Activated gamma-delta T cell treated with anti-CD3 and anti-CD28 coated beads, Interleukin-2, amount 50 U/mL, for 16 hours (primary cell): ENCODE measurements at regions not wholly inside any gene's neighbourhood (a gene's known extent, or its start where the extent isn't known, plus 50 kb on each side); places are given as distances from the start of the nearest gene placed in this dataset.
"Not testable (repeated sequence)": the region's sequence is repeated elsewhere in the genome, so short reads cannot be mapped to it uniquely, and the experiment has no call there.

ENCODE experiments used
- DNase-seq: peaks from one replicate; pipeline ENCODE4 v3.0.0-alpha.2; 2020; ENCODE audit warnings: low read depth

DNA sequence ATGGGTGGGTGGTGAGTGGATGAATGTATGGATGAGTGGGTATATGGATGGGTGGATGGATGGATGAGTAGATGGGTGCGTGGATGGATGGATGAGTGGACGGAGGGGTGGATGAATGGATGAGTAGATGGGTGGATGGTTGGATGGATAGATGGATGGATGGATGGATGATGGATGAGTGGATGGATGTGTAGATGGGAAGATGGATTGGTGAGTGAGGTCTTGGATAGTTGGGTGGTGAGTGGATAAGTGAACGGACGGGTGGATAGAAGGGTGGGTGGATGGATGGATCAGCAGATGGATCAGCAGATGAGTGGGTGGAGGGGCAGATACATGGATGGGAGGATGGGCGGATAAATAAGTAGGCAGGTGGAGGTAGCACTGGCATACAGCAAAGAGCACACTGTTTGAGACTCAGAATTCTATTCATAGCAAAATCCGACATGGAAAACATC is 163.5 kb downstream of the C9orf50 start:
- DNase-seq: no peak

- no peak for DNase-seq
These were observed 164.2 kb downstream of the C9orf50 start for GRCh38 chr9:129456549-129457324.

DNA sequence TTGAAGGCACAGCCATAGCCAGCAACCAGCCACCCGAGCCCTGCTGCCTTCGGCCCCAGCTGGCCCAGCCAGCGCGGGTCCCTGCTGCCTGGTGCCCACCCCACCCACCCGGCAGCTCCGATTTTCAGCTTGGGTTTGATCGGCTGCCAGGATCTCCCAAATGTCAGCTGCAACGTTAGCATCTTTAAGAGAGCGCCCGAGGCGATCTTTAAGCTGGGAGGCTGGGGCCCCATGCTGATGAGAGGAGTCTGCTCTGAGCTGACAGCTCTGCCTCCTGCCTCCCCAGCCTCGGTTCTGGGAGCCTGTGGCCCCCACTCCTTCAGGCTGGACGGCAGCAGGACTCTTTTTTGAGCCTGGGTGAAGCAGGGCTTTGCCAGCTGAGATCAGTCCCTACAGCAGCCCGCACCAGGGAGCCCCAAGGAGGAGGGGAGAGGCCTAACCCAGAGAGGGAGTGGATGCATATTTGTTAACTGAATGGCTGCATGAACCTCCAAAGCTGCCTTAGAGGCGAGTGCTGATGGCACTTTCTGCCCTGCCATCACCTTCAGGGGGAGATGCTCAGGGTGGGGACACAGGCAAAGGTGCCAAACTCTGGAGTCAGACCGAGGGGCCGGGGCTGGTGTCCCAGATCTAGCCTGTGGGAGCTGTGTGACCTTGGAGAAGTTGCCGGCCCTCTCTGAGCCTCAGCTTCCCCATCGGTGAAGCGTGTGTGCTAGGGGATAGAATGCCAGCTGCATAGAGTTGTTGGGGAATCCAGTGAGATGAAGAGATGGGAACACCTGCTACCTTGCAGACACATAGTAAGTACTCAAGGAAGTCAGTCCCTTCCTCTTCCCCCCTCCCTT is 165.5 kb downstream of the C9orf50 start:
- no peak for DNase-seq

- DNase-seq: no peak
These were observed 166.3 kb downstream of the C9orf50 start for GRCh38 chr9:129454467-129455067.

- DNase-seq: no peak
These were observed 167.2 kb downstream of the C9orf50 start for GRCh38 chr9:129453734-129454133.

DNA sequence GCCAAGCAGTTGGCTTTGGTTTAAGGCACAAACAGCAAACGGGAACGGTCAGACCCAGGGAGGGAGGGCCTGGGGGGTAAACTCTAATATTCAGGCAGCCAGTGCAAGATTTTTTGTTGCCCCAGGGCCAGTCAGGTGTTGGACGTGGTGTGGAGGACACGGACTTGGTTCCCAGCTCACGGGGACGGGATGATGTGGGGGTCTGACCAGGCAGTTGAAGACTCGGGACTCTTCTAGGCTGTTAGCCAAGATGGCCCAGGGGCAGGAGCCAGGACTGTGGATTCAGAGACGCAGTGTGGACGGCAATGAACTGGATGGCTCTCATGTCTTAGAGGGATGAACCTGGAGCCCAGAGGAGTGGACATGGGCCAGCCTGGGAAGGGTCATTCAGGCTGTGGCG is 169.2 kb downstream of the C9orf50 start:
- DNase-seq: no peak

DNA sequence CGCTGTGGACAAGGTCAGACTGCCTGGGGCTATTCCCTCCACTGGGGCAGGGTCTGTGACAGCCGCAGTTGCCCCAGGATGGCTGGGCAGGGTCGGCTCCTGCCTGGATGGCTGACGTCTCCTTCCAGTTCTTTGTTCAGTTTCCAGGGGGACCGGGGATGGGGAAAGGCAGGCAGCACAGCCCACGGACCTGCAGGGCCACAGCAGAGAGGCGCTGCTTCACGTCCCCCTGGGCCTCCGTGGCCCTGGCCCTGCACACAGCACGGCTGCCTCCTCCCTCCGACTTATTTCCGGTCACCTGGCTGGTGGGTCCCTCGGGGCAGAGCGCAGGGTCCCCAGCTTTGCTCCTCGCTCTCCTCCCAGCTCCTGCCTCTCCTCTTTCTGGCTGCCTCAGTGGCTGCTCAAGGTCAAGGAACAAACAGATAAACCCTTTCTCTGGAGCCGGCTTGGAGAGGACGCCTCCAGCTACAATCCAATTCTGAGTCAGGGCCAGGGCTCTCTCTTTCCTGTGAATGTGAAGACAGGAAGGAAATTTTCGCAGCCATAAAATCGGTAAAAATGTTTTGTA is 169.7 kb downstream of the C9orf50 start:
- DNase-seq: no peak

DNA sequence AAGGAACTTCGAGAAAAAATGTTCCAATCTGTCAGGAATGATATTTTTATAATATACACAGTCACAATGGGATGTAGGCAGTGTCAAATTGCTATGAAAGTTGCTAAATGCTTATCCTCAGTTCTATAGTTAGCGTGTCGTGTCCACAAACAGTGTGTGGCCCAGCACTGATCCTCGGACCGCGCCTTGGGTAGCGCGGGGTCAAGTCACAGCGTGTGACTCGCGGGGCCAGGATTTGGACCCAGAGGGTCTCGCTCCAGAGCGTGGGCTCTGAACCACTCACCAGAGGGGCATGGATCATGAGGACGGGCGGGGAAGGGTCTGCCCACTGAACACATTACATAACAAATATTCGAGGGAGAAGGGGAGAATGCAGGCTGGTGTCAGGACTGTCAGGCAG is 171.8 kb downstream of the C9orf50 start:
- no peak for DNase-seq

- no peak for DNase-seq
These were observed 173.9 kb downstream of the C9orf50 start for GRCh38 chr9:129446828-129447550.

DNA sequence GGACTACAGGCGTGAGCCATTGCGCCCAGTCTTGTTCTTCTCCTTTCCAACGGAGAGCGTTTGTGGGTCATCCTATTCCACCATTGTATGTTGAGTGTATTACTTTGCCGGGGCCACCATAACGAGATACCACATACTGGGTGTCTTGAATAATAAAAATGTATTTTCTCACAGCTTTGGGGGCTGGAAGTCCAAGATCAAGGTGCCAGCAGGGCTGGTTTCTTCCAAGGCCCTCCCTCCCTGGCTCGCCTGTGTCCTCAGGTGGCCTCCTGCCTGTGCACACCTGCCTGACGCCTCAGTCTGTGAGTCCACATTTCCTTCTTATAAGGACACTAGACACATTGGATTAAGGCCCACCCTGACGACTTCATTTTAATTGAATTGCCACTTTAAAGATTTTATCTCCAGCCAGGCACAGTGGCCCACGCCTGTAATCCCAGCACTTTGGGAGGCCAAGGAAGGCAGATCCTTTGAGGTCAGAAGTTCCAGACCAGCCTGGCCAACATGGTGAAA is 175.1 kb downstream of the C9orf50 start:
- DNase-seq: no peak

GRCh38 chr9:129443515-129444164 is 177.3 kb downstream of the C9orf50 start:
- DNase-seq: not testable (repeated sequence)

- no peak for DNase-seq
These were observed 177.9 kb downstream of the C9orf50 start for GRCh38 chr9:129442803-129443511.

DNA sequence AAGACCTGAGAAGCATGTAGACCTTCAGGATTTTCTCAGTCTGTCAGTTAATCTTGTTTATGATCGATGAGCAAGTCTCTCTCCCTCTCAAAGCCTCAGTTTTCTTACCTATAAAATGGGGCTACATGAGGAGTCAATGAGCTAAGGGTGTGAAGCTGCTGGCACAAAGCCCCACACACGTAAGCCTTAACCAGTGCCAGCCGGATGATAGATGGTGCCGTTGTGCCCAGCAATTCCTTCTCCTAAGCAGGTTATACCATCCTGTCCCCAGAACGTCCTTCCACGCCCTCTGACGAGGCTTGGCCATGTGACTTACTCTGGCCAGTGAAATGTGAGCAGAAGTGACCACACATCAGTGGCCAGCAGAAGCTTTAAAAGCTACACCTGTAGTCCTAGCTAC is 179.0 kb downstream of the C9orf50 start:
- DNase-seq: no peak

DNA sequence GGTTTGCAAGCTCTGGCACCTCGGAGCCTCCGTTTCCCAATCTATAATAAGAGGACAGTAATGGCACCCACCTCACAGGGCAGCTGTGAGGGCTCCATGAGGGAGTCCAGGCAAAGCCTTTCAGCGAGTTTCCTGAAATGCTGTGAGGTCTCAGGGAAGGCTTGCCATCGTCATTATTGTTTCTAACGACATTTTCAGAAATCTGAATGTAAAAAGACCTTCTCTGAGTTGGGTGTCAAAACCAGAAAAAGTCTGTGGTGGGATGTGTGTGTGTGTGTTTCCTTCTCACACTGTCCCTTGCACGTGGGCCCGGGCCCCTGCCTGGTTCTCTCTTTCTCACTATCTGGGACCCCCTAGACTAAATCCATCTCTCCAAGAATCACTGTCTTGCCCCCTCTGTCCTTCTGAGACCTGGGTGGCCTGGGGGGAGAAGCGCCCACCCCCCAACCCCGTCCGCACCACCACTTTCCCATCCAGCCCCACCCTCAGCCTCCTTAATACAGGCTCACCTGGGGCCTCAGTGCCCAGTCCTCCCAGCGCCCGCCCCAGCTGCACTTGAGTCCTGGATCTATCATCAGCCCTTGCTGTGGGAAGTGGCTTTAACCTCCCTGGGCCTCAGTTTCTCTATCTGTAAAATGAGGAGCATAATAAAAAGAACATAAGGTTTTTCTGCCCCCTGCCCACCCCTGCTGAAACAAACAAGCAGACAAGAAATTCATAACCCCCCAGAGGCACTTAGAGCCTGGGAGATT is 180.3 kb downstream of the C9orf50 start:
- DNase-seq: no peak

DNA sequence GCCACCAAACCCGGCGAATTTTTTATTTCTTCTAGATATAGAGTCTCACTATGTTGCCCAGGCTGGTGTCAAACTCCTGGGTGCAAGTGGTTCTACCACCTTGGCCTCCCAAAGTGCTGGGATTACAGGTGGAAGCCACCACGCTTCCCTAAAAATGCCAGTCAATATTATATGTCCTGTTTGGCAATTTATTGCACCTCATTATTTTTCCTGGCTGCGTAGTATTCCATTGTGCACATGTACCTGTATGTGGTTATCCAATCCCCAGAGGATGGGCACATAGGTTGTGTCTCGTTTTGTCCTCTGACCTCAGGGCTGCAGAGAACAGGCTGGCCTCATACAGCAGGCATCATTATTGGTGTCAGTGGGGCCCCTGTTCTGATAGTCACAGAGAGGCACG is 181.7 kb downstream of the C9orf50 start:
- no peak for DNase-seq

GRCh38 chr9:129437626-129438323 is 183.1 kb downstream of the C9orf50 start:
- DNase-seq: no peak

DNA sequence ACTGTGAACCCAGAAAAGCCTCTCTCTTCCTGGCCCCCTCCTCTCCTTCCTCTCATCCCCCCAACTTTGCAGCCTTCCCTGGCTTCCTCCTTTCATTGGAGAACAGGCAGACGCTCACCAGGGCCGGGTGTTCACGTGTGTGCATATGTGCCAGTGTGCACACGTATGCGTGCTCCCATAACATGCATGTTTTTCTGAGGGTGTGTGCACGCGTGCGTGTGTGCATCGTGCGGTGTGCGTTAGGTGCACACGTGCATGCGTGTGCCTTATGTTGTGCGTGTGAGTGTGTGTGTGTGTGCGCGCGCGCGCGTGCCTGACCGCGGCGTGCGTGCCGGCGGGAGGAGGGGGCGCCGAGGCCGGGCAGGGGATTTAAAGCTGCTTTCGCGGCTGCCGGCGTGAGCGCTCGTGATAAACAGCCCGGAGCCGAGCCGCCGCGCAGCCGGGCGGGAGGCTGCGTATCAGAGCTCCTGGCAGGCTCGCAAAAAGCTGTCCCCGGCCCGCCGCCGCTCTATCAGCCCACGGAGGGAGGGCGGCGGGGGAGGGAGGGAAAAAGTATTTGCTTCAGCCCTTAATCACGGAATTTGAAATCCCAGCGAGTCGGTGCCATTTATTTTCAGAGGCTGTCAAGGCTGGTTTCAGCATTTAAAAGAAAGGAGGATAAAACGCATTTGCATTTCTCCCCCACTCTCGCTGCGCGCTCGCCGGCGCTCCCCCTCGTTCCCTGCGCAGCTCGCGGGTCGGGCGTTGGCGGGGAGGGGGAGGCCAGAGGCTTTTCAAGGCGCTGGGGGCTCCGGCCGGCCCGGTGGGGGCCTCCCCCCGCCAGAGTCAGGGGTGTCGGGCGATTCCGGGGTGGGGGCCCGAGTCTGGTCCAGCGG is 183.9 kb downstream of the C9orf50 start:
- DNase-seq: no peak
